GM19240 (cell line): ENCODE measurements at regions not wholly inside any gene's neighbourhood (a gene's known extent, or its start where the extent isn't known, plus 50 kb on each side); places are given as distances from the start of the nearest gene placed in this dataset.

Experiments
- DNase-seq: peaks from one replicate; pipeline ENCODE4 v3.0.0; 2011; ENCODE audit warnings: low spot score; ENCODE audit not compliant: insufficient read length

DNA sequence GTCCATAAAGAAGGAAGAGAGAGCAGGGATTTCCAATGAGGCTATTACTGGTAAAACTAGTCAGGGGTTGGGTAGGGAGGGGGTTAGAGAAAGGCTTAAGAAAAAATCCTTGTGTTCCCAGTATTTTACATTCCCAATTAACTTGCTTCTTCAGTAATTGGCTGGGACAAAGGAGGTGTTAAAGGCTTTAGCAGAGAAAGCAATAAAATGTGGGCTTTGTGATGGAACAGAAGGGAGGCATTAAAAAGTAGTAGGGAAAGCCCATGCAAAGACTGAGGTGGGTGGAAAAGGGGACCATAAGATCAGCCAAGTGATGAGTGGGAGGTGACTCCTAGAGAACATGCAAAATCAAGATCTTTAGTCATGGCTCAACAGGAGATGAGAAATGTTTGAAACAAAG, 1467.2 kb downstream of the RPA4 start:
- no peak for DNase-seq

DNA sequence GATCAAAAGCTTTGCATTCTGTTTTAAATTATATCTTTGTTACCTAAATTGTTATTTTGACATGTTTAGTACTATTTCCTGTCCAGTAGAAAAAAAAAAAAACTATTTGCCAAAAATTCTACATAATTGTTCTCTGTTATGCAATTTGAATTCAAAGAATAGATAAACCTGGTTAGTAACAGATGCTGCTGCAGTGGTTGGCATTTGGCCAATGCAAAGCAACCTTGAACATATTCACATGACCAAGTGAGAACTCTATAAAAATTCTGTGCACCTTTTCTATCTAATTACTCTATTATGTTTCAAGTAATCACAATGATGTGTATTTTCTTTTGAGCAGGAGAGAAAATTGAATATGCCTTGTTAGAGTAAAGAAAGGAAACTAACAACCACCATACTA, 1473.4 kb downstream of the RPA4 start:
- no peak for DNase-seq

DNA sequence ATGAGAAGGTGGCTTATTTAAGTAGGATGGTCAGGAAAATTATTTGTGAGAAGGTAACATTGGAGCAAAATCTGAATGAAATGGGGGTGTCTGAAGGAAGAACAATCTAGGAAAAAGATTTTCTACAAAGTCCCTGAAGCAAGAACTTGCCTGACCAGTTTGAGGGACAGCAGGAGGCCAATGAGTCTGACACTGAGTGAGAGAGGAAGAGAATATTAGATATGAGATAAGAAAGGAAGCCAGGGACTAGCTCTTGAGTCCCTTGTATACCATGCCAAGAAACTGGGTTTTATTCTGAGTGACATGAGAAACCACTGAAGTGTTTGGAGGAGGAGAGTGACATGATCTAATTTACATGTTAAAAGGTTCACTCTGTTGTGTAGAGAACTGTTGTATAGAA, 1478.9 kb downstream of the RPA4 start:
- no peak for DNase-seq

DNA sequence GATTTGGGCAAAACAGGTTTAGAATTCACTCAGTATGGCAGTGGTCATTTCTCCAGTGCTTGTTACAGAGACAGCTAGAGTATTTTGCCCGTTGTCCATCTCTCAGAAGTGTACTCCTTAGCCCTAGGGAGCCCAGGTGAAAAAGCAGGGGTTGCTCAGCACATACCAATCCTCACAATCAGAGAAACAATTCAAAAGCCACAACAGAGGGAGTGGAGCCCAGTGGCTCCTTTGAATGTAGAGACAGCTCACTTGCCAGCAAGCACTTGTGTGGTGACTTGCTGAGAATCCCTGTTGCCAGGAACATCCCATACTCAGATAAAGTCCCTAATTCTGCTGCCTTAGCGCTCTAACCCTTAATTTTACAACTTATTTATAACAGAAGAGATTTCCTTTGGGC, 1488.3 kb downstream of the RPA4 start:
- no peak for DNase-seq

DNA sequence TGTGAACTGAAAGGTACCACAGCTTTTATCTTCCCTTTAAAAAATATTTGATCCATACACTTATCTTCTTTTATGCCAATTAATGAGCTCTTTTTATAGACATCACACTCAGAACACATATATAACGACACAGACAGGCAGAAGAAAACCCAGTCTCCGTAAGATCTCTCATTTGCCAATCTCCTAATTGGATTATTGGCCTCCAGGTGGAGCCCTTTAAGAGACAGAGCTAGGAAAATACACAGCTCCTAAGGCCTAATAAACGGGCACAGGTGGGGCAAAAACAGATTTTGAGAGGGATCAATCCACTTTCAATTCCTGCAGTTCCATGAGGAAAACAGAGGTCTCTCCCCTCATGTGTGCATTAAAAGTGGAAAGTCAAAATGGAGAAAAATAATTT, 1495.4 kb downstream of the RPA4 start:
- DNase-seq, result no peak

DNA sequence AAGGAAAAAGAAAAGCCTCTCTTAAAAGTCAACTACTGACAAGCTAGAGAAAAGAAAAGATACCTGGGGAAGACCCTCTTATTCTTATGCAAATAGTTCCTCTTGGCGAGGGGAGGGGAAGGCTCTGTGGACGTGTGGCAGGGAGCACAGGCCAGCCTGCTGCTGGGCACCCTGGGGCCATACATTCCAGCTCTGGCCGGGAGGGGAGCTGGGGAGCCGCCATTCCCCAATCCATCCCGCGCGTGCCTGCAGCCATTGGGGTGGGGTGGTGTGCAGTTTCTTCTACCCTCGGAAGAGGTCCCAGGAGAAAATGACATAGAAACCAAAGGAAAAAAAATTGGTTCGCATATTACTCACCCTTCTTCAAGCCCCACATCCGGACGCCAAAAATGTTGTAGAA, 1496.4 kb downstream of the RPA4 start:
- DNase-seq, result no peak

DNA sequence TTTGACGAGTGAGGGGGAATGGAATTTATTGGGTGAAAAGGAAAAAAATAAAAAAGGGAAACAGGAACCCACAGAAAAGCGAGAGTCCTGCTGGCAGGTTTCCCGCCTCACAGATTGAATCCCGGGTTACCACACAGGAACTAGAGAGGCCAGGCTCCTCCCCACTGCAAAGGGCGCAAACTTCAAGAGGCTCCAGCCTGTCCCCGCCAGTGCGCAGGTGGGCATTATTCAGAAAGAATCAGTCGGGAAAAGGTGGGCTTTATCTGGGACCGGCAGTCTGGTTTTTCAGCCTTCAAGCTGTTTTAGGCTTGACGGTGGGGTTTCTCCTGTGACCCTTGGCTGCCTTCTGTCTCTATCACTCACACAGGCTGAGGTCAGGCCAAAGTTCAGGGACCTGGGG, 1496.8 kb downstream of the RPA4 start:
- DNase-seq, result no peak

DNA sequence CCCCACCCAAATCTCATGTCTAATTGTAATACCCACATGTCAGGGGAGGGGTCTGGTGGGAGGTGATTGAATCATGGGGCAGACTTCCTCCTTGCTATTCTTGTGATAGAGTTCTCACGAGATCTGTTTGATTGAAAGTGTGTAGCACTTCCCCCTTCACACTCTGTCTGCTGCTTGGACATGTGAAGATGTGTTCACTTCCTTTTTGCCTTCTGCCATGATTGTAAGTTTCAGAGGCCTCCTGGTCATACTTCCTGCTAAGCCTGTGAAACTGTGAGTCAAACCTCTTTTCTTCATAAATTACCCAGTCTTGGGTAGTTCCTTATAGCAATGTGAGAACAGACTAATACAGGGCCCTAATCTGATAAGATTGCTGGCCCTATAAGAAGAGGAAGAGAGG, 1514.8 kb downstream of the RPA4 start:
- DNase-seq, result no peak

DNA sequence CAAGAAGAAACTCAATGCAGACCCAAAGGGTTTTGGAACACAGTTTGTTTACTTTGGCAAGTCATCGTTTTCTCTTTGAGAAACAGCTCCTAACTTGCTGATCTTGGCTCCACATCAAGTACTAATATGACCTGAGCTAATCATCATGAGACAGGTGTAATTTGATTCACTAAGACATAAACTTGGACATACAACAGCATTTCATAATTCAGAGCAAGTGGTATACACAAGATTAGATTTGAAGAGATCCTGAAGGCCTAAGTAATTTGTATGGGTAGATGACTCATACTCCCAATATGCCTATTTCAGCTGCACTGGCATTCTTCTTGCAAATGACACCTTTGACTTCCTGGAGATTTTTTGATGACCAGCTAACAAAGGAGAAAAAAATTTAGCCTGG, 1521.7 kb downstream of the RPA4 start:
- no peak for DNase-seq

DNA sequence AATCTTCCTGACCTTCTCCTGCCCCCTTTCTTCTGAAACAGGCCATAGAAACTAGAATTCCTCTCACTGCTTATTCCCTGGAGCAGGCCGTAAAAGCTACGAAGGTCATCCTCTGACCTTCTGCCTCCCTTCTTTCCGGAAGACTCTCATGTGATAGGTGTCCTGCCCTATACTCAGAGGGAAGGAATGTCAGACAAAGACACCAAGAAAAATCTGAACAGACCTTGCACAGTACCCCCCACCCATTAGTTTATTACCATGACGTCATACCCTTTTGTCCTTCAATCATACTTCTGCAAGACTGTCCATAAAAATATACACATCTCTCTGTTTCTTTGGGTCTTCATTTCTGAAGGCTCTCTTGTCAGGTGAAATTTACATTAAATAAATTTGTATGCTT, 1523.9 kb downstream of the RPA4 start:
- DNase-seq, result no peak

DNA sequence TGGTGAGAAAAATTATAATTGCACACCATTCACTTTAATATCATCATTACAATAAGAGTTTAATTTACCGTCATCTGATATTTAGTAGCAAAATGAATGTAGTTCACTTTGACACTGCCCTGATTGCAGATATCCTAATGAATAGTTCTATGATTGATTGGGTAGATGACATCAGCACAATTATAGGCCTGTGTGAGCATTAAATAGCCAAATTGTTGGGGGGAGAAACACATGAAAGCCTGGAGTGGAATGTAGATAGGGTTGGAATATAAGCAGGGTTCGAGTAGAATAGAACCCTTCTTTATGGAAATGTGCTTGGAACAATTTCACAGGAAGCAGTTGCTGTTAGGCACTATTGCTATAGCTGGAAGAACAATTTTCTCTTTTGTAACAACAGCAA, 1526.2 kb downstream of the RPA4 start:
- no peak for DNase-seq

DNA sequence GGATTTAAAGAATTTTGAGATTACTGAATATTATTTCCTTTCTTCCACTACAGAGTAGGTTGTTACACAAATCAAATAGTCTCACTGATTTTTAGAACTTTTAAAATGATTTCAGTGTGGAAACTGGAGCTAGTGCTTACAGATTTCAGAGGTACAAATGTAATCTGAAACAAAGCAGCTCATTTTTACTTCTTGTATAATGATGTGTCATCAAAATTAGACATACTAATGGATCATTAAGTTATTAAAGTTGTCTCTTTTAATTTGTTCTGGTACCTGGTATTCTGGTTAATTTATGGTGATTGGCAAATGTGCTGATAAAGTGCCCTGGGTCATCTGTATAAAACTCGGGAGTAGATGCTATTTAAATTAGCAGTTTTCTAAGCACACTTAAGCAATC, 1528.3 kb downstream of the RPA4 start:
- no peak for DNase-seq

DNA sequence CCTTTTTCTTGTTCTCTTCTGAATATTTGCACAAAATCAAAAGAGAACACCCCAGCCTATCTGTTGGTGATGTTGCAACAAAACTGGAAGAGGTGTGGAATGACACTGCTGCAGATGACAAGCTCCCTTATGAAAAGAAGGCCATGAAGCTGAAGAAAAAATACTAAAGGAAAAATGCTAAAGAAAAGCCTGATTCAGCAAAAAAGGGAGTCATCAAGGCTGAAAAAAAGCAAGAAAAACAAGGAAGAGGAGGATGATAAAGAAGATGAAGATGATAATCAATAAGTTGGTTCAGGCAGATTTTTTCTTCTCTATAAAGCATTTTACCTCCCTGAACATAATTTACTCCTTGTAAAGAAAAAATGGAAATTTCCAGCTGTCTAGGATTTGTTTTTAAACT, 1538.8 kb downstream of the RPA4 start:
- no peak for DNase-seq

DNA sequence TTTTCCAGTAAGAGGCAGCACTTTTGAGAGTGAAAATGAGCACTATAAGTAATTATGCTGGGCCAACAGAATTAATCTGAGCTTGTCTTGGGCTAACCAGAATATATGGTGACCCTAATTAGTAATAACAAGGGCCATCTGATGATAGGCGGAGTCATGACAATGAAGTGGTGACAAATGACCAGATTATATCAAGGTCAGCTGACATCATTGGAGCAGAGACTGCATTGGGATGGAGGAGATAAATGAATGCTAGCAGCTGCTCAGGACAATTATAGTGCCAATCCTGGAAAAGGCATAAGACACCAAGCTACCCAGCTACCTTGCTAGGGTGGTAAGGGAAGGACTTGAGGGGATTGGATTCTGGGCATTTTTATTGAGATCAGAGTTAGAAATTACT, 1548.7 kb downstream of the RPA4 start:
- no peak for DNase-seq

DNA sequence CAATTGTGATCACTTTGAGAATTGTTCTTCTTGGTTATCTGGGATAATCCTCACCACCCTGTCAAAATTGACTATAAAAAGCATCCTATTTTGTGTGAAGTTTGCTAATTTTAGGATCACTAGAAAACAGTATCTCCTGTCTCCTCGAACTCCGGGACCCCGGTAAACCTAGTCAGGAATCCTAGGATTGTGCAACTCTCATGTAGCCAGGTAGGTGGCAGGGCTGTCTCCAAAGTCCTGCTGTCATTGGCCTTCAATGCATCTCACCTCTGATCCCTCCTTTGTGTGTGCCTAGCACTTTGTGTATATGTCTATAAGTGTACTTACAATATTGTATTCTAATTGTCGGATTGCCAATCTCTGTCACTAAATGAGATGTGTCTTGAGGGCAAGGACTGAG, 1564.8 kb downstream of the RPA4 start:
- no peak for DNase-seq

DNA sequence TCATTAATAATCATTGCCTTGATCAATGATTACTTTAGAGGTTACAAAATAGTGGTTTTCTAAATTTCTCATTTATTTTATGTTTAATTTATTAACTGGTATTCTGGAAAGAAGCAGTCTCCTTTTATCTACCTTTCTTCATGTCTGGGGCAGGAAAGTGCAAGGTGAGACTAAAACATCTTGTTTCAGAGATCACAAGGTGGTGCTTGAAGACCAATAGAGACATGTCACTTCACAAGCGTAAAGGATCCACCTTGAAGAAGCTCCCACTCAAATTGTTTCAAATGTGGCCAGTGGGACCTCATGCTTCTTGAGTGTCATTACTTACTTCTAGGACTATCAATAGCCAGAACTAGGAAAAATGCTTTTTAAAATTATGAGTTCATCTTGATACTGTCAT, 1568.7 kb downstream of the RPA4 start:
- no peak for DNase-seq

DNA sequence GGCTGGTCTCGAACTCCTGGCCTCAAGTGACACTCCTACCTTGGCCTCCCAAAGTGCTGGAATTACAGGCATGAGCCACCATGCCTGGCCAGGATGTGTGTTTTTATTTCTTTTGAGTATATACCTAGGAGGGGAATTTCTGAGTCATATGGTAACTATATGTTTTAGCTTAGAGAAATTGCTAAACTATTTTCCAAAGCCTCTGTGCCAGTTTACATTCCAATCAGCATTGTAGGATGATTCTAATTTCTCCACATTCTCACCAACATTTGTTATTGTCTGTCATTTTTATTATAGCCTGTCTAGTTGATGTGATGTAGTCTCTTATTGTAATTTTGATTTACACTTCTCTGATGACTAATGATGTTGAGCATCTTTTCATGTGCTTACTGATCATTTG, 1576.0 kb downstream of the RPA4 start:
- DNase-seq, result no peak

DNA sequence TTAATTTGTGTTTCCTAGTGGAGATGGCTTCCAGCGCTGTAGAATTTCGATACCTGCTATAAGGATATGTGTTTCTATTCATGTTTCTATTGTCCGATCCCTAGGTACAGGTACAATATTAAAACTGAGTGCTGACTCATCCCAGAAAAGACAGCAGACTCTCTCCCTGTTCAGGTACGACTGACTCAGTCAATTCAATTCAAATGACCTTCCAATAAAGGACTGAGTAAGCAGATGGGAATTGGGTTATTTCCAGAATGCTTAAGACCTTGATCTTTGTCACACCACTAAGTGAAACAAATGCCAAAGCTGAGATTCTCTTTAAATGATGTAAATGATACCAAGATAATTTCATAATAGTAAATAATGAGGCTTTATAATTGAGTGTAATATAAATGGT, 1596.9 kb downstream of the RPA4 start:
- DNase-seq, result no peak

DNA sequence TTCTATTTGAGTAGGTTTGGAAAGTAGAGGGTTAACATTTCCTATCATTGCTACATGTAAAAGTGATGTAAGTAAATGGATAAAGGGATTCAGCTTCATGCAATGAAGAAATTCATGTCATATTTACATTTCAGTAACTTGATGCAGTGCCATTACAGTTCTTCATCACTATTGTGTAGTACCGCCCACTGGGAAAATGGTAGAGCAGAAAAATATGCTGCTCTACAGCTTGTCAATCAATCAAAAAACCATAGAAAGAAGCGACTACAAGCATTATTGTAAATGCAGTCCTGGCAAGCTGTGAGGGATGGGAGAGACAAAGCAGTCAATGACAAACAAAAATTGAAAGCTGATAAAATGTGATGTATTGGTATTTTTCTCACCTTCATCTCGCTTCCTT, 1597.9 kb downstream of the RPA4 start:
- no peak for DNase-seq

DNA sequence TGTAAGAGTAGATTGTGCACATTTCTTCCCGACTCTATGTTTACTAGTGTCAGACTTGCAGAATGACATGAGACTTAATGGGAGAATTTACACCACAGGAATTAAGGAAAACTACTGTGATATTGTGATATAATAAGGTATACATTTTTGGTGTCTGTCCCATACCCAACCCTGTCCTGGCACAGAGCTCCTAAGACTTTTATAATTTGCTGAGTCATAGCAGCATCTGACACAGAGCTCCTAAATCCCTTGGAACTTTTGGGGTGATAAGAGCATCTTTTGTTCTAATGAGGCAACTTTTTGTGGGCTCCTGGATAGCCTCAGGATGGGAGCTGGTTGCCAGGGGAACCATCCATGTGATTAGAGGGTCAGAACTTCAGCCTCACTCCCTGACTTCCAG, 1607.0 kb downstream of the RPA4 start:
- DNase-seq, result no peak

DNA sequence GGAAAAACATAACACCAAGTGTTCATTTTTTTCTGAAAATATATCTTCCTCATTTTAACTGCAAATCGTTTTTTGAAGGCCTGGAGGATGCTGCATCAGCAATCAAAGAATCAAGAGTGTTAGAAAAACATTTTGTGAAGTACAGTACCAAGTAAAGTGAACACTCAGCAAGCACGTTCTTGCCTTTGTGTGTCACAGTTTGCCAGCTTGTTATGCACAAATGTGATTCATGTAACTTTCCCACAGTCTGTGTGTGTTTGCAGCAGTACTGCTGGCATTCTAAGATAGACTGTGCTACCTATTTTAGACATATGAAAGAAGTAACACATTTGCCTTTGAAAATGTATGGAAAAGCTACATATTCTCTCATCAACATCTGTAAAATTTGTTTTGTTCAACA, 1617.7 kb downstream of the RPA4 start:
- DNase-seq, result no peak

DNA sequence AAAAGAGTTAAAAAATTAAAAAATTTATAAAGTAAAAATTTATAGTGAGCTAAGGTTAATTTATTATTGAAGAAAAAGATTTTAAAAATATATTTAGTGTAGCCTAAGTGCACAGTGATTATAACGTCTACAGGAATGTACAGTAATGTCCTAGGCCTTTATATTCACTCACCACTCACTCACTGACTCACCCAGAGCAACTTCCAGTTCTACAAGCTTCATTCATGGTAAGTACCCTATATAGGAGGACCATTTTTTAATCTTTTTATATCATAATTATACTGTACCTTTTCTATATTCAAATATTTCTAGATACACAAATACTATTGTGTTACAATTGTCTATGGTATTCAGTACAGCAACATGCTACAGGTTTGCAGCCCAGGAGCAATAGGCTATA, 1623.2 kb downstream of the RPA4 start:
- DNase-seq, result no peak

DNA sequence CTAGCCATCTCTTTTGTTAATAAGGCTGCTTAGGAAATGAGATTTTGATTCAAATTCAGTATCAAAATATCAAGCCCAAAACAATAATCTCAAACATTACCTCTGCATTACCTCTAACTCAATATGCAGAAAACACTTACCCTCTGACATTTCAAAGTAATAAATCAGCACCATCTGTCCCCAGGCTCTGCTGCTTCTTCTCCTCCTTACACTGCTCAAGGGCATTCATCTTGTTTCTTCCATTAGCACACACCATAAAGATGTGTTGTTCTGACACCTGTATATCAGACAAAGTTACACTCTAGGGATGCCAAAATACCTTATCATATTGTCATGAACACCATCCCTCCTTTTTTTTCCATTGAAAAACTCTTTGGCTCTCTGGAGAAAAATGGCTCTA, 1630.3 kb downstream of the RPA4 start:
- DNase-seq, result no peak

DNA sequence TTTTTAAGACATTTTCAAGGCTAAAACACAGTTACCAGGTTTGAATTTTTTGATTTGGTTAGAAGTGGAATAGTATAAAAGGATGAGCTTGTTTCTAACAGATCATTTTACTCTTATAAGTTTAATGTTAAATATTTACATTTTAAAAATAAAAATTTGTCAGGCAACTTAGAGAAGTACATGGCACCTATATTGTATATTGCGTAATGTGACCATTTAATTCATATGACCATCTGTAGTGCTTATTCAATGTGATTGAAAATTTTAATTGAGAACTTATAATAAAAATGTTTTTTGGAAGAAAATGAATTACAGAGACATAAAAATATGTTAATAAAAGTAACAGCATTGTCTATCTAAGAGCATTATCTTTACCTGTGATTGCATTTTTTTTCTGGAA, 1632.4 kb downstream of the RPA4 start:
- DNase-seq, result no peak

DNA sequence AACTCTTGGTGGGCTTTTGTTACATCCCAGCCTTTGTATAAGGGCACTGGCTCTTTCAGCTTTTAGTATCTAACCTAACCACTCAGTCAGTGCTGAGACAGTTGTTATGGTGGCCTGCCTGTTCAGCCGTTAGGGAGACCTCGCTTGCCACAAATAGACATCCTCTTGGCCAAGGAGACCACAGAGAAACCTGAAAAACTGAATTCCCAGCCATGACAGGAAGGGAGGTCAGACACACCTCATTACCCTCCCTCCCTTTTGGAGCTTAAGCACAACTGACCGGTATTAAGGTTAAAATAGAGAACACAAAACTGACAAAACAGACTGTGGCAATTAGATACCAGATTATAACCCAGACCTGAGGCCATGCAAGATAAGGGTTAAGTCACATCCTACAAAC, 1639.3 kb downstream of the RPA4 start:
- no peak for DNase-seq
